ENCODE measurements at regions not wholly inside any gene's neighbourhood (a gene's known extent, or its start where the extent isn't known, plus 50 kb on each side); places are given as distances from the start of the nearest gene placed in this dataset.

GRCh38 chr2:5824126-5824525 lies 131.9 kb downstream of the SOX11 start:
- TF ChIP-seq CTCF (IDR thresholded peaks at IDR 0.05 in 4 of 5, conservative IDR thresholded peaks at IDR 0.05 in 1 of 5), result no peak
- no peak for TF ChIP-seq POLR2A (IDR thresholded peaks at IDR 0.05)

Measured in gastrocnemius medialis (tissue), 4 donors.